ENCODE measurements at regions not wholly inside any gene's neighbourhood (a gene's known extent, or its start where the extent isn't known, plus 50 kb on each side); places are given as distances from the start of the nearest gene placed in this dataset.
A peak's percentile ranks its signal among the peaks of the same experiment; 100 is the strongest.

DNA sequence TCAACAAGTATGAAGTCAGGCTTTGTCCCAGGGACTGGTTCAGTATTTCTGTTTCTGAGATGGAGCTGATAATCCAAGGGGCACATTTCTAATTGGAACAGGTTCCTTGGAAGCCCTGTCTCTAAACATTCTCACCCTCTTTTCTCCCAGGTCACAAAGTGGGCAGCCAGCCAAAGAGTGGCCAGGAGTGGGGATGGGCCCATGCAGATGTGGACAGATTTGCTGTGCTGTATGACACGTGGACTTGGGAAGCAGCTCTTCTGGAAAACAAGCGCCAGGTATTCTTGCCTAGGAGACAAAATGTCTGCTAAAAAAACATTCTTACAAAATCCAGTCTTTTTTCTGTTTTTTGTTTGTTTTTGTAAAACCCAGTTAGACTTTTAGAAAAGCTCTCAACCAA, 140.2 kb downstream of the CD164 start:
- ChIA-PET POLR2A (interaction anchor here (1.2 to 1.6 kb wide), 2 partner anchors 119 to 149 kb away, joined by 3 to 4 read pairs; no protein-coding TSS in a partner anchor), CTCF (ENCODE audit: low intra/inter-chr PET ratio) (no interaction called here)
- WGBS (ENCODE audit: insufficient coverage, low coverage, missing lambda C conversion rate), result 11% methylated on average over 2 of the region's 2 CpGs
- Histone ChIP-seq H3K27me3 (ENCODE audit: control insufficient read depth in 2 of 2, insufficient read depth in 2 of 2, low read length in 2 of 2) (no peaks in the 10 kb centered on the region), H3K4me2 (ENCODE audit: insufficient read depth, low read length) (no peak overlapping the region), H3K79me2 (ENCODE audit: control insufficient read depth, insufficient read depth, low read length) (no peaks in the 10 kb centered on the region), H2AFZ (ENCODE audit: low read depth, low read length) (peak overlapping the region; percentile 53), H3K9me3 (replicated peaks; ENCODE audit: control insufficient read depth, insufficient read depth, low read depth, low read length) (no peaks in the 10 kb centered on the region), H4K20me1 (replicated peaks; ENCODE audit: control insufficient read depth, insufficient read depth, low read length) (no peaks in the 10 kb centered on the region), H3K36me3 (ENCODE audit: control insufficient read depth, insufficient read depth, low read length) (no peaks in the 10 kb centered on the region), H3K27ac (ENCODE audit: extremely low read depth, low read depth, low read length) (no peak overlapping the region), H3K9ac (ENCODE audit: insufficient read depth in 1 of 2, low read depth in 2 of 2, low read length in 2 of 2) (no peak overlapping the region), H3K9me1 (ENCODE audit: control insufficient read depth, insufficient read depth, low read length) (no peaks in the 10 kb centered on the region), H3K4me1 (replicated peaks in 1 of 2; ENCODE audit: control insufficient read depth in 2 of 2, insufficient read depth in 2 of 2, low read length in 2 of 2) (peaks cover 13 to 73% of the 10 kb centered on the region in 2 experiments), H3K4me3 (no peak overlapping the region)
- no peak; the same call in 2 of the 3 replicates for ATAC-seq
- BruUV-seq (replicated peaks), result no TSS peak
- in situ Hi-C loops (cut with MboI), result no loop called here
- no peak for FAIRE-seq
- peak in 3 of 4 experiments; percentile 19 to 79 (median 67) for DNase-seq (ENCODE audit: extremely low read depth in 1 of 4, low spot score in 3 of 4)
- intact Hi-C loops (cut with micrococcal nuclease), result no loop called here
- TF ChIP-seq NCOA6 (IDR thresholded peaks at IDR 0.05), result no peak
- no peak for TF ChIP-seq ZMIZ1 (IDR thresholded peaks at IDR 0.05; ENCODE audit: low read depth in 2 of 2, low read length in 2 of 2)
- no peak for TF ChIP-seq NR0B1 (IDR thresholded peaks at IDR 0.05; ENCODE audit: partially characterized antibody)
- no peak for TF ChIP-seq ZNF253 (CRISPR knock-in tag; conservative IDR thresholded peaks at IDR 0.05)
- TF ChIP-seq NFIX (CRISPR knock-in tag; IDR thresholded peaks at IDR 0.05; ENCODE audit: low read depth), result peak; percentile 21; the same call in 1 of the 2 replicates
- no peak for TF ChIP-seq ZNF23 (CRISPR knock-in tag; IDR thresholded peaks at IDR 0.05)
- TF ChIP-seq STAT5A (IDR thresholded peaks at IDR 0.05; ENCODE audit: borderline replicate concordance, low read length), result no peak
- TF ChIP-seq ZNF12 (CRISPR knock-in tag; IDR thresholded peaks at IDR 0.05), result no peak
- TF ChIP-seq JUND (IDR thresholded peaks at IDR 0.05; ENCODE audit: borderline replicate concordance, low read depth, low read length), result no peak
- TF ChIP-seq JUND (tag; IDR thresholded peaks at IDR 0.05; ENCODE audit: borderline replicate concordance, low read depth, low read length), result peak; percentile 31; the same call in 1 of the 3 replicates
- TF ChIP-seq MCM2 (IDR thresholded peaks at IDR 0.05; ENCODE audit: low read depth), result no peak
- no peak for TF ChIP-seq TBL1XR1 (IDR thresholded peaks at IDR 0.05; ENCODE audit: low read length in 2 of 2)
- TF ChIP-seq, protein P1, sequence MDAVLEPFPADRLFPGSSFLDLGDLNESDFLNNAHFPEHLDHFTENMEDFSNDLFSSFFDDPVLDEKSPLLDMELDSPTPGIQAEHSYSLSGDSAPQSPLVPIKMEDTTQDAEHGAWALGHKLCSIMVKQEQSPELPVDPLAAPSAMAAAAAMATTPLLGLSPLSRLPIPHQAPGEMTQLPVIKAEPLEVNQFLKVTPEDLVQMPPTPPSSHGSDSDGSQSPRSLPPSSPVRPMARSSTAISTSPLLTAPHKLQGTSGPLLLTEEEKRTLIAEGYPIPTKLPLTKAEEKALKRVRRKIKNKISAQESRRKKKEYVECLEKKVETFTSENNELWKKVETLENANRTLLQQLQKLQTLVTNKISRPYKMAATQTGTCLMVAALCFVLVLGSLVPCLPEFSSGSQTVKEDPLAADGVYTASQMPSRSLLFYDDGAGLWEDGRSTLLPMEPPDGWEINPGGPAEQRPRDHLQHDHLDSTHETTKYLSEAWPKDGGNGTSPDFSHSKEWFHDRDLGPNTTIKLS (IDR thresholded peaks at IDR 0.05; ENCODE audit: borderline replicate concordance, low read depth), result peak; percentile 42; the same call in 1 of the 2 replicates
- TF ChIP-seq, protein P2, sequence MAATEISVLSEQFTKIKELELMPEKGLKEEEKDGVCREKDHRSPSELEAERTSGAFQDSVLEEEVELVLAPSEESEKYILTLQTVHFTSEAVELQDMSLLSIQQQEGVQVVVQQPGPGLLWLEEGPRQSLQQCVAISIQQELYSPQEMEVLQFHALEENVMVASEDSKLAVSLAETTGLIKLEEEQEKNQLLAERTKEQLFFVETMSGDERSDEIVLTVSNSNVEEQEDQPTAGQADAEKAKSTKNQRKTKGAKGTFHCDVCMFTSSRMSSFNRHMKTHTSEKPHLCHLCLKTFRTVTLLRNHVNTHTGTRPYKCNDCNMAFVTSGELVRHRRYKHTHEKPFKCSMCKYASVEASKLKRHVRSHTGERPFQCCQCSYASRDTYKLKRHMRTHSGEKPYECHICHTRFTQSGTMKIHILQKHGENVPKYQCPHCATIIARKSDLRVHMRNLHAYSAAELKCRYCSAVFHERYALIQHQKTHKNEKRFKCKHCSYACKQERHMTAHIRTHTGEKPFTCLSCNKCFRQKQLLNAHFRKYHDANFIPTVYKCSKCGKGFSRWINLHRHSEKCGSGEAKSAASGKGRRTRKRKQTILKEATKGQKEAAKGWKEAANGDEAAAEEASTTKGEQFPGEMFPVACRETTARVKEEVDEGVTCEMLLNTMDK (IDR thresholded peaks at IDR 0.05; ENCODE audit: borderline replicate concordance, insufficient read depth, low read depth, low read length, poor library complexity, severe bottlenecking), result no peak

All from K562 (cell line).